Stimulated activated naive CD8-positive, alpha-beta T cell treated with anti-CD3 and anti-CD28 coated beads, Interleukin-15, amount 100 ng/mL, for 72 hours (primary cell): ENCODE measurements at regions not wholly inside any gene's neighbourhood (a gene's known extent, or its start where the extent isn't known, plus 50 kb on each side); places are given as distances from the start of the nearest gene placed in this dataset.
"Not testable (repeated sequence)": the region's sequence is repeated elsewhere in the genome, so short reads cannot be mapped to it uniquely, and the experiment has no call there.

ENCODE experiments used
- ATAC-seq: fragments of 150-1000 bp; cut with Tn5 transposase; 2 replicates; pipeline ENCODE4 v1.10.0; 2021; ENCODE audit warnings: mild to moderate bottlenecking, moderate library complexity
- DNase-seq, 2 donors: peaks; one replicate each; pipeline ENCODE4 v3.0.0; 2021 to 2022
- H3K27ac Mint-ChIP-seq, 2 donors: one replicate each; pipeline ENCODE4 v1.8.0; 2022; ENCODE audit warnings: mild to moderate bottlenecking in 2 of 2, mixed read lengths in 2 of 2, moderate library complexity in 2 of 2
- H3K27me3 Mint-ChIP-seq: one replicate; pipeline ENCODE4 v1.8.0; 2022; ENCODE audit warnings: mixed read lengths
- H3K4me1 Mint-ChIP-seq: one replicate; pipeline ENCODE4 v1.8.0; 2022; ENCODE audit warnings: mild to moderate bottlenecking, mixed read lengths
- H3K4me3 Mint-ChIP-seq, 2 donors: one replicate each; pipeline ENCODE4 v1.8.0; 2022; ENCODE audit warnings: mild to moderate bottlenecking in 2 of 2, mixed read lengths in 2 of 2, moderate library complexity in 1 of 2
- H3K9me3 Mint-ChIP-seq, 2 donors: one replicate each; pipeline ENCODE4 v1.8.0; 2022; ENCODE audit warnings: mixed read lengths in 2 of 2

DNA sequence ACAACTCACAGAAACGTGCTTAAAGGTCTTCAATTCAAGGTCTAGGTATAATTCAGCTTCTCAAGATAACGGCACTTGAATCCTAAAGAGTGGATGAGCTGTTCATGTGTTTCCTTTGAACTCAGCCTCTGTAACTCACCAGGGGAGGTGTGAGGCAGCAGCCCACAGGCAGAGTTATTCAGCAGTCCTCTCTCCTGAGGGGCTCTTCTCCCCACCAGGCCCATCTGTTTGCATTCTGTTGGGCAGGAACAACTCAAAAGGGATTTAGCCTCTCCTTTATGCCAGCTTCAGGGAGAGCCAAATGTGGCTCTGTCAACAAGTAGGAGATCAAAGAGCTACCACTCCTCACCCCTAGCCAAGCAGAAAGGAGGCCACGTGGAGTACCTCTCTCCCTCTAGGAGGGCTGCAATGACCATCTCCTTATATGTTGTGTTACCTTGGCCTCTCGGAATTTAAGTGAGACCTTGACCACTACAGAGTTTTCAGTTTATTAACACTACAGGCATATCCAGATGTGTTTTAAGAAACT, 151.2 kb downstream of the SPATA18 start:
- Mint-ChIP-seq H3K4me3 (no peak overlapping the region), H3K9me3 (peaks cover 8 to 9% of the 10 kb centered on the region in 2 donors), H3K27me3 (no peaks in the 10 kb centered on the region), H3K4me1 (no peaks in the 10 kb centered on the region), H3K27ac (no peak overlapping the region)
- DNase-seq (no peak), ATAC-seq (no peak)

DNA sequence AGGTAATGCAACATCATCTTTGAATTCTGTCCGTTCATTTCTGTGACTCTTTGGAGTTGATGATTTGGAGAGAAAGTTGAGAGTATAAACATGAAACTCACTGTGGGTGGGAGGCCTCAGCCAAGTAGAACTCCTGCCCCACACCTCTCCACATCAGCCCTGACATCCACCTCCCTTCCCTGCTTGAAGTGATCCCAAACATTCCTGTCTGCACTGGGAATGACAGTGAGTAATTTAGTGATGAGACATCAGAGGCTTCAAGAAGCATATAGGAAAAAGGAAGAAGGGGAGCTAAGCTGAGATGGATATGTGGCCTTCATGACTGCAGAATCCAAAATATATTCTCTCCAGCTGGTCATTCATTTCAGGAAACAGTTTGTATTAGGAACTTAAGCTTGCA, 151.8 kb downstream of the SPATA18 start:
- no peak overlapping the region for H3K4me3 Mint-ChIP-seq
- H3K4me1 Mint-ChIP-seq = no peaks in the 10 kb centered on the region
- no peak for ATAC-seq
- no peak overlapping the region for H3K27ac Mint-ChIP-seq
- DNase-seq = no peak
- no peaks in the 10 kb centered on the region for H3K27me3 Mint-ChIP-seq
- peaks cover 9 to 11% of the 10 kb centered on the region in 2 donors for H3K9me3 Mint-ChIP-seq

DNA sequence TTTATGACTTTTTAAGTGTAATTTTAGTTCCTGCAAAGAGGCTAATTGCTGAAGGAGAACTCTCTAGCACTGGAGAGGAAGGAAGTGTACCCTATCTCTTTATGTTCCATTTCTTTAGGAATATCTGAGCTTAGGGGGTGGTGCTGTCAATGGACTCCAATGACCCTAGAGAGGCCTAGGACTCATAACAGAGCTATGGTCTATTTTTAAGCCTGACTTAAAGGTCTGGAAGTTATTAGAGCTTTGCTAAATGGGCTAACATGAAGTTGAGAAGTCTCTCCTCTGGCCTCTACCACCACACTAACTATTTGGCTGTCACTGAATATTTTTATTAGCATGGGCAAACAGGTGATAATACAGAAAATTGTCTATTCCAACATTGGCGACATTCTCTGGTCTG, 152.2 kb downstream of the SPATA18 start:
- no peak overlapping the region for H3K27ac Mint-ChIP-seq
- DNase-seq (no peak), ATAC-seq (no peak)
- H3K4me3 Mint-ChIP-seq = no peak overlapping the region
- H3K9me3 Mint-ChIP-seq = peaks cover 11 to 15% of the 10 kb centered on the region in 2 donors
- H3K4me1 Mint-ChIP-seq = no peaks in the 10 kb centered on the region
- H3K27me3 Mint-ChIP-seq = no peaks in the 10 kb centered on the region

DNA sequence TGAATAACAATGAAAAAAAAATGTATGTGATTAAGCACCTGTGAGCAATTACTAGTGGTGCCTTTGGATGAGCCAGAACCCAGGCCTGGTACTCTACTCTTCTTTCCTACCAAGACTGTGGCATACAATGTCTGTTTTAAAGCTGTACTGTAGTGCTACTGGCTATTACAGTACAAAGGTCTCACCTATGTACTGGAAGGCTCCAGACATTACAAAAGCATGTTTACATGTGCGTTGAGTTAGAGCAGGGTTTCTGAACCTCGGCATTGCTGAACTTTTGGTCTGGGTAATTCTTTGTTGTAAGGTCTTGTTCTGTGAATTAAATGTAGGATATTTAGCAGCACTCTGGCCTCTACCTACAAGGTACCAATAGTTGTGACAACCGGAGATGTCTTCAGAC, 153.8 kb downstream of the SPATA18 start:
- no peak for ATAC-seq
- no peak for DNase-seq
- Mint-ChIP-seq H3K27me3 (no peaks in the 10 kb centered on the region), H3K27ac (no peak overlapping the region), H3K4me1 (no peaks in the 10 kb centered on the region), H3K4me3 (no peak overlapping the region), H3K9me3 (peaks cover 12 to 14% of the 10 kb centered on the region in 2 donors)

DNA sequence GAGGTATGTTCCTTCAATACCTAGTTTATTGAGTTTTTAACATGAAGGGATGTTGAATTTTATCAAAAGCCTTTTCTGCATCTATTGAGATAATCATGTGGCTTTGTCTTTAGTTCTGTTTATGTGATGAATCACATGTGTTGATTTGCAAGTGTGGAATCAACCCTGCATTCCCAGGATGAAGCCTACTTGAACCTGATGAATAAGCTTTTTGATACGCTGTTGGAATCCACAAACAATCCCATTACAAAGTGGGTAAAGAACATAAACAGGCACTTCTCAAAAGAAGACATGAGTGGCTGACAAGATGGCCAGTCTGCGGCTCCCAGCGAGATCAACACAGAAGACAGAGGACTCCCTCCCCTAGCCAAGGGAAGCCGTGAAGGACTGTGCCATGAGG, 156.0 kb downstream of the SPATA18 start:
- ATAC-seq, H3K4me1 Mint-ChIP-seq, DNase-seq, H3K27me3 Mint-ChIP-seq, H3K4me3 Mint-ChIP-seq, H3K27ac Mint-ChIP-seq: not testable (repeated sequence)
- H3K9me3 Mint-ChIP-seq = peaks cover 12 to 14% of the 10 kb centered on the region in 2 donors

DNA sequence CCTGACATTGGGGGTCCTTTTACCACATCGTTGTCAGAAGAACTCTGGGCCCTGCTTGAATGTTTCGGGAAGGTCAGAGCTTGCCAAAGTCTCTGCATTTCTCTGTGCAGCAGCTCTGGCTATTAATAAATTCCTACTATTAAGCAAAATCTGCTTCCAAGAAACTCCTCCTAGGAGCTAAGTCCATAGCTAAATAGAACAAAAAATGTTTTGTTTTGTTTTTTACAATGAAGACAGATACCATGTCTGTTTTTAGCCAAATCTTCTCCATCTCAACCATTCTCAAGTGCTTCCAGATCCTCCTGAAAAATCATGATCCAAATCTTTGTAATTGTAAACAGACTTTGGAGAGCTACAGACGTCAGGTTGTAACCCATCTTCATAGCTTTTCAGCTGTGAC, 161.6 kb downstream of the SPATA18 start:
- Mint-ChIP-seq H3K27me3 (no peaks in the 10 kb centered on the region), H3K4me3 (no peak overlapping the region), H3K9me3 (peaks cover 13 to 48% of the 10 kb centered on the region in 2 donors), H3K27ac (no peak overlapping the region), H3K4me1 (no peaks in the 10 kb centered on the region)
- DNase-seq (no peak), ATAC-seq (no peak)

DNA sequence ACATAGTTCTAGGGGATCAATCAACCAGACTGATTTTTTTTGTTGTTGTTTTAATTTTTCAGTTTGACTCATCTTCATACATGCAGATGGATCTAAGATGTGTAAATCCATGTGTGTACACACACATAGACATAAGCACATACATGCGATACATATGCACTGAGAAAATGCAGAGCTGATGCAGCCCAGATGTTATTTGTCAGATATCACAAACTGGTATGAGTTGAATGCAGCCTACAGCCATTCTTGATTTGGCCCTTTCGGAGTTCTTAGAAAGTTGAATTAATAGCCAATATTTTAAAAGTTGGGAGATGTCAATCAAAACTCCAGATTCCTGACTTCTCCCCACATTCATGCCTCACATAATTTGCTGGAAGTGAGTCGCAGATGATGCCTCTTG, 180.4 kb downstream of the SPATA18 start:
- peaks cover 8% of the 10 kb centered on the region for H3K27me3 Mint-ChIP-seq
- no peak overlapping the region for H3K27ac Mint-ChIP-seq
- H3K4me3 Mint-ChIP-seq = no peak overlapping the region
- H3K9me3 Mint-ChIP-seq = peaks cover 2 to 3% of the 10 kb centered on the region in 2 donors
- no peak for DNase-seq
- H3K4me1 Mint-ChIP-seq = no peaks in the 10 kb centered on the region
- no peak for ATAC-seq

DNA sequence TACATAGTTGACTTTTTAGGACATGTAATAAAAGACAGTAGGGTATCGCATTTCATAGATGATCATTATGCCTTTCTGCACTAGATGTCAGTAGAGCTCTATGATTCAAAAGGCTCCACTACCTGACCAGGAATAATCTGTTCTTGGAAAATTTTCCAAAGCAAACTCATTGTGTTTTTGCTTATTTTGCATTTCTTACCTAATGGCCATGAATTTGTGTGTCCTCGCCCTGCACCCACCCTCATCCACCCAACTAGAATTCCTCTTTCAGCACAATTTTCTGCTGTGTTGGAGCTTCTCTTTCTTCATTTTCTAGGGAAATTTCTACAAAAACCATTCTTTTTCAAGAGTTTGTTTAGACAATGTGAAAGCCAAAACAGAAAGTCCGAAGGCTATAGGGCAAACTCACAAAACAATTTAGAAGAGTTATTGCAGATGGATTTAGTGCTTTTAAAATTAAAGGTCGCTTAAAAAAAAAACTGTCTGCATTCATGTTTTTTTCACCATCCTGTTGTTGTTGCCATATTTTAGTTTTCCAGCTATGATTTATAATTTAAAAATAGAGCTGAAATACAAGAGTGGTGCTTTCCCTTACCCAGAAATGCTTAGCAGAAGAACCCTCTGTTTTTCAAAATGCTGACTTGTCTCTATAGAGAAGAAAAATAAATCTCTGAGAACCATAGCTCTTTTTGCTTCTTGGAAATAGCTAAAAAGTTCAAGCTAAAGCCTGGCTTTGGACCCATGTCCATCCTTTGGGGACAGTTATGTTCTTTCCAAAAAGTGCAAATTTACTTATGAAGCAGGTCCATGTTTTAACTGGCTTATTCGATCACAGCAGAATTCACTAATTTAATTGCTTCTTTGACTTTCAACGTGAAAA, 183.7 kb downstream of the SPATA18 start:
- DNase-seq = no peak
- Mint-ChIP-seq H3K4me1 (no peaks in the 10 kb centered on the region), H3K4me3 (no peak overlapping the region), H3K27me3 (peaks cover 8% of the 10 kb centered on the region), H3K27ac (no peak overlapping the region), H3K9me3 (peaks cover 6 to 11% of the 10 kb centered on the region in 2 donors)
- no peak for ATAC-seq

DNA sequence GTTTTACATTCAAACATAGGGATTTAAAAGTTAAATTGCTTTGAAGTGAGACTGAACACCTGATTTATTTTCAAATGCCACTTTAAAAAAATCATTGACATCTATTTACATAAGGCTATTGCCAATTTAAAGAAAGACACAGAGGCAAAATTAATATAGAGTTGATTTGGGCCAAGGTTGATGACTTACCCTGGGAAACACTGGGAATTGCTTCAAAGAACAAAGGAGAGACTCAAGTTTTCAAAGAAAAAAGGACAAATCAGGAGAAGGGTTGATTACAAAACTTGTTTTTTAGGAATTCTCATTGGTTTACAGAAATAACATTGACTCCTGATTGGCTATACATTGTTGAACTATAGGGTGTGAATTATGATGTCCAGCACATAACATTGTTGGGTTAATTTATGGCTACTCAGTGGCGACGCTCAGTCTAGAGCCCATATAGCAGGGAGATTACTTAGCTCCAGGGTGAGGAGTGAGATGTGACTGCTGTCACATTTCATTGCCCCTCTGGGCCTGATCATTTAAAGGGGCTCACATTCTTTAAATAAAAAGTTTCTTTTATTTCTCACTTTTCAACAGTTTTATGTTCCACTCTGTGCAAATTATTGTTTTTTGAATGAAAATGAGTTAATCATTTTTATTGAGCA, 184.6 kb downstream of the SPATA18 start:
- no peak overlapping the region for H3K27ac Mint-ChIP-seq
- H3K4me1 Mint-ChIP-seq = no peaks in the 10 kb centered on the region
- no peak for ATAC-seq
- H3K4me3 Mint-ChIP-seq = no peak overlapping the region
- no peak for DNase-seq
- H3K9me3 Mint-ChIP-seq = peaks cover 6 to 11% of the 10 kb centered on the region in 2 donors
- peaks cover 8% of the 10 kb centered on the region for H3K27me3 Mint-ChIP-seq

DNA sequence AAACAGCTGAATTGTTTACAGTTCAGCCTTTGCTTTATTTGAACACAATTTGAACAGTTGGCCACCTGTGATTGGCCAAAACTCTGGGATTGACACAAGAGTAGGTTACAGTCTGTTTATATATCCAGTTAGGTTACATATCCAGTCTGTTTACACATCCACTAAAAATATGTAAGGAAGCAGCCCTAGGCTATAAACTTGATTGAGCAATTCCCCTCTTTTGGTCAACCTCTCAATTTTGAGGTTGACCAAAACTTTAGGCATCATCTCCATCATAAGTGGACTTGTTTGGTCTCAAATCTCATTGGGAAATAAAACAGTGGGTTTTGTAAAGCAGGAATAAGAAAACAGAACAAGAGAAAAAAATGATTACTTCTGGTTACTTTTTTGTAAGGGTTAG, 190.8 kb downstream of the SPATA18 start:
- ATAC-seq (no peak), DNase-seq (no peak)
- H3K4me3 Mint-ChIP-seq = no peak overlapping the region
- no peaks in the 10 kb centered on the region for H3K4me1 Mint-ChIP-seq
- no peak overlapping the region for H3K27ac Mint-ChIP-seq
- H3K27me3 Mint-ChIP-seq = no peaks in the 10 kb centered on the region
- H3K9me3 Mint-ChIP-seq = peaks cover 8 to 12% of the 10 kb centered on the region in 2 donors

DNA sequence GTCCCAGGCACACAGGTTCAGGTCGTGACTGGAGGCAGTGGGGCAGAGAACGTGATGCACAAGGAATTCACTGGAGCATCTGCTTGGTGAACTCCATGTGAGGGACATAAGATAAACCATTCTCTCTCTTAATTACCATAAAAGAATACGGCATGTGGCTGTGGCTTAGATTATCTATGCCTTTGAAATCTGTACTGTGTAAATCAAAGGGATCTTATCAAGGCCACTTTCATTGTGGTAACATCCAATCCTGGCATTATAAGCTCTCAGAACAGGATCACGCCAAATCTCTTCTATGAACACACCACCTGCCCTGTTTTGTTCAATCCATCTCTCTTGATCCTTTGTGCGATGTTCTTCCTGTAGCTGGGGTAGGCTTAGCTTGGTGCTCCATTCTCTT, 192.3 kb downstream of the SPATA18 start:
- DNase-seq = no peak
- H3K27ac Mint-ChIP-seq = no peak overlapping the region
- H3K27me3 Mint-ChIP-seq = no peaks in the 10 kb centered on the region
- no peaks in the 10 kb centered on the region for H3K4me1 Mint-ChIP-seq
- H3K4me3 Mint-ChIP-seq = no peak overlapping the region
- no peak for ATAC-seq
- peaks cover 8% of the 10 kb centered on the region in 2 donors for H3K9me3 Mint-ChIP-seq

DNA sequence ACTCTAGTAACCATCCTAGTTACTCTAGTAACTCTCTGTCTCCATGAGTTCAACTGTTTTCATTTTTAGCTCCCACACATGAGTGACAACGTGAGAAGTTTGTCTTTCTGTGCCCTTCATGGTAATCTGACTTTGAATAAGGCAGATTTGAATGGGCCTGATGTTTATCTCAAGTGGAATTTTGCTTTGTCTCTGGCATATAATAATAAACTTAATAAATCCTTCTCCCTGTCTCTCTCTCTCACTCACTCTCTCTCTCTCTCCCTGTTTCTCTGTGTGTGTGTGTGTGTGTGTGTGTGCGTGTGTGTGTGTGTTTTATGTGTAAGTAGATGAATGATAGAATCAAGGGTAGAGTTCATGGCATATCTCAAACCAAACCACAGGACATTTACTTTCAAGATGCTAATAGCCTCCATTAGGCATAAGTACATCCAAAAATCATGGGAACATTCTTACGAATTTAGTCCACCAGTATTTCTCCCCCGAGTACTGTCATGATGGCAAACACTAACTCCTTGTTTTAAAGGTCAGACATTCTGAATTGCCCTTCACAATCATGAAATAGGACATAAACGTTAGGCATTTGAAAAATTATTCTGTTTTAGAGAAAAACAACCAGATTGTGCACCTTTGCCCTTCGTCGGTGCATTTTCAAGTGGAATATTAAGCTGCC, 193.1 kb downstream of the SPATA18 start:
- H3K4me1 Mint-ChIP-seq = no peaks in the 10 kb centered on the region
- H3K4me3 Mint-ChIP-seq = no peak overlapping the region
- H3K9me3 Mint-ChIP-seq = peaks cover 8% of the 10 kb centered on the region in 2 donors
- no peaks in the 10 kb centered on the region for H3K27me3 Mint-ChIP-seq
- ATAC-seq (no peak), DNase-seq (no peak)
- no peak overlapping the region for H3K27ac Mint-ChIP-seq

DNA sequence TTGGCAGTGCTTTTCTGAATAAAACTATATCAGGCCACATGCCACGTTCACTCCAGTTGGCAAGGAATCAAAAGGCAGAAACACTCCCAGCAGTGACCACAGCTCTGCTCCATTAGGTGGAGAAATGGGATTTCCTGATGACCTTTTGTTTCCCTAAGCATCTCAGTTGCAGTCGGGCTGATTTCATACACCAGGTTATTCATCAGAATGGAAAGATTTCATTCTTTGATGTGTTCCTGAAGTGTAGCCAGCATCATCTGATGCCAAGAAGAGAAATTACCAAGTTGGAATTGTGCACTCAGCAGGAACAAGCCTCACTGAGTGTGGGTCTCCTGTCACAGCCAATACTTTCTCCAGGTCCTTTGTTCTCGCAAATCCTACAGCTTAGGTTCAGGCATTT, 193.7 kb downstream of the SPATA18 start:
- DNase-seq (no peak), ATAC-seq (no peak)
- no peaks in the 10 kb centered on the region for H3K27me3 Mint-ChIP-seq

DNA sequence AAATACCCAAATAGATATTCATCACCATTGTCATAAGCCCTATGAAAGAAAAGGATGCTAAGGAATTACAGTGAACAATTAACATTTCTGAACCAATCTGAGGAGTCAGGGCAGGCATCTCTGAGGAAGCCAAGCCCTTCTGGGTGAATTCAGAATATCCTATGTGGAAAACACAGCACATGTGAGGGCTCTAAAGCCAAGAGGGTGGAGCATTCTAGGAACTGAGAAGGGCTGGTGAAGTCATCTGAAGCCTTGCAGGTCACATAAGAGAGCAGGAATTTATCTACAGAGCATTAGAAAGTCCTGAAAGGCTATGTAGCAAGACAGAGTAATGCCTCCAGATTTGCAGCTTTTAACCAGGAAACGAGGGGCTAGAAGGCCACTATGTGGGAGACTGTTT, 195.7 kb downstream of the SPATA18 start:
- H3K4me1 Mint-ChIP-seq = no peaks in the 10 kb centered on the region
- H3K27ac Mint-ChIP-seq = no peak overlapping the region
- H3K4me3 Mint-ChIP-seq = no peak overlapping the region
- DNase-seq (no peak), ATAC-seq (no peak)
- H3K27me3 Mint-ChIP-seq = no peaks in the 10 kb centered on the region
- H3K9me3 Mint-ChIP-seq = peaks cover 3 to 5% of the 10 kb centered on the region in 2 donors

More for the DNA sequence above, 193.7 kb downstream of the SPATA18 start:
- Mint-ChIP-seq H3K9me3 (peaks cover 8% of the 10 kb centered on the region in 2 donors), H3K4me3 (no peak overlapping the region), H3K27ac (no peak overlapping the region), H3K4me1 (no peaks in the 10 kb centered on the region)

DNA sequence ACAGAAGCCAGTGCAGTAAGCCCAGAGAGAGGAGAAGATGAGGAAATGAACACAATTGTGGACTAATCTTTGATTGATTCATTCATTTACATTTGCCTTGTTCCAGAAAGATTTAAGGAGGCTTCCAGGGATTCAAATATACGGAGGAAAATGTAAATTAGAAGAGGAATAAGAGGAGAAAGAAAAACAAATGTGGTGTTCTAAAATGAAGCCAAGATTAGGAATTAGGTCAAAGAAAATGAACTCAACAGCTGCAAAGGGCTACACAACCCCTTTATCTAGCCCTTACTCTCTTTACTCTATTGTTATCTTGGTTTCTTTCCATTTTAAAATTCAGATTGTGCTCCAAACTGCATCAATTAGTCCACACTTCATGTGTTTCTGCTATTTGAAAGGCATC, 196.8 kb downstream of the SPATA18 start:
- Mint-ChIP-seq H3K4me1 (no peaks in the 10 kb centered on the region), H3K4me3 (no peak overlapping the region), H3K27me3 (no peaks in the 10 kb centered on the region), H3K9me3 (peaks cover 14% of the 10 kb centered on the region in 2 donors), H3K27ac (no peak overlapping the region)
- no peak for DNase-seq
- no peak for ATAC-seq

DNA sequence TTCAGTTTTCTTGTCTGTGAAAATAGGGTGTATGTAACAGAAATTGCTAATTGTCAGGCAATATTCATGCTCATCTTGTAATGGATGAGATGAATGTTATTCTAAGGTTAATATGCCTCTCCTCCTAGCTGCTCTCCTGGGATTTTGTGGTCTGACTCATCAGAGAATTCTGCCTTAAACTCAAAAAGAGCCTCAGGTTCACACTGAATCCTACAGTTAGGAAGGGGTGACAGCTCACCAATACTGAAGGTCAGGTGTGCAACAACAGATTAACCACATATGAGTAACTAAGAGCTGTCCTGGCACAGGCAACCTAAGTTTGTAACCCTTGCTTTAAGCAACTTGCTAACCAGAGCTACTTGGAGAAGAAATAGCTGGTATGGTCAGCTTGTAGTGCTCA, 197.7 kb downstream of the SPATA18 start:
- peaks cover 14 to 16% of the 10 kb centered on the region in 2 donors for H3K9me3 Mint-ChIP-seq
- no peak overlapping the region for H3K4me3 Mint-ChIP-seq
- no peak overlapping the region for H3K27ac Mint-ChIP-seq
- H3K27me3 Mint-ChIP-seq = no peaks in the 10 kb centered on the region
- ATAC-seq = no peak
- DNase-seq = no peak
- H3K4me1 Mint-ChIP-seq = no peaks in the 10 kb centered on the region
